ENCODE measurements at regions not wholly inside any gene's neighbourhood (a gene's known extent, or its start where the extent isn't known, plus 50 kb on each side); places are given as distances from the start of the nearest gene placed in this dataset.

DNA sequence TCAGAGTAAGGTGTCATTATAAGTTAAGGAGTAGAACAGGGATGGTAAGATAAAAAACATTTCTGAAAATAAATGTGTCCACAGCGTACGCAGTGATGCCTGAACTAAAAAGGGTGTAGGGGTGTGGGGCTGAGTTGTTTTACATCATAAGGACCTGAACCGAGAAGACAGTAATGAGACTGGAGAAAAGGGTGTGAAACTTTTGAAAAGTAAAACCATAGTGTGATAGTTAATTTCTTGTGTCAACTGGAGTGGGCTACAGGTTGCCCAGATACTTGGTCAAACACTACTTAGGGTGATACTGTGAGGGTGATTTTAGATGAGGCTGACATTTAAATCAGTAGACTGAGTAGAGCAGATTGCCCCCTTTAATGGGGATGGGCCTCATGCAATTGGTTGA lies 169.0 kb upstream of the PRPS1L1 start:
- TF ChIP-seq, protein P1, sequence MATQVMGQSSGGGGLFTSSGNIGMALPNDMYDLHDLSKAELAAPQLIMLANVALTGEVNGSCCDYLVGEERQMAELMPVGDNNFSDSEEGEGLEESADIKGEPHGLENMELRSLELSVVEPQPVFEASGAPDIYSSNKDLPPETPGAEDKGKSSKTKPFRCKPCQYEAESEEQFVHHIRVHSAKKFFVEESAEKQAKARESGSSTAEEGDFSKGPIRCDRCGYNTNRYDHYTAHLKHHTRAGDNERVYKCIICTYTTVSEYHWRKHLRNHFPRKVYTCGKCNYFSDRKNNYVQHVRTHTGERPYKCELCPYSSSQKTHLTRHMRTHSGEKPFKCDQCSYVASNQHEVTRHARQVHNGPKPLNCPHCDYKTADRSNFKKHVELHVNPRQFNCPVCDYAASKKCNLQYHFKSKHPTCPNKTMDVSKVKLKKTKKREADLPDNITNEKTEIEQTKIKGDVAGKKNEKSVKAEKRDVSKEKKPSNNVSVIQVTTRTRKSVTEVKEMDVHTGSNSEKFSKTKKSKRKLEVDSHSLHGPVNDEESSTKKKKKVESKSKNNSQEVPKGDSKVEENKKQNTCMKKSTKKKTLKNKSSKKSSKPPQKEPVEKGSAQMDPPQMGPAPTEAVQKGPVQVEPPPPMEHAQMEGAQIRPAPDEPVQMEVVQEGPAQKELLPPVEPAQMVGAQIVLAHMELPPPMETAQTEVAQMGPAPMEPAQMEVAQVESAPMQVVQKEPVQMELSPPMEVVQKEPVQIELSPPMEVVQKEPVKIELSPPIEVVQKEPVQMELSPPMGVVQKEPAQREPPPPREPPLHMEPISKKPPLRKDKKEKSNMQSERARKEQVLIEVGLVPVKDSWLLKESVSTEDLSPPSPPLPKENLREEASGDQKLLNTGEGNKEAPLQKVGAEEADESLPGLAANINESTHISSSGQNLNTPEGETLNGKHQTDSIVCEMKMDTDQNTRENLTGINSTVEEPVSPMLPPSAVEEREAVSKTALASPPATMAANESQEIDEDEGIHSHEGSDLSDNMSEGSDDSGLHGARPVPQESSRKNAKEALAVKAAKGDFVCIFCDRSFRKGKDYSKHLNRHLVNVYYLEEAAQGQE (IDR thresholded peaks at IDR 0.05; ENCODE audit: insufficient read depth in 1 of 2, low read depth in 2 of 2, low read length in 2 of 2) = no peak
- no peak for TF ChIP-seq TAF1 (IDR thresholded peaks at IDR 0.05; ENCODE audit: borderline replicate concordance, insufficient read depth, low read length)
- no peak for TF ChIP-seq POLR2AphosphoS5 (IDR thresholded peaks at IDR 0.05; ENCODE audit: low read depth, low read length)
- TF ChIP-seq SIN3A (IDR thresholded peaks at IDR 0.05; ENCODE audit: borderline replicate concordance, insufficient read depth, low read length) = no peak

Data from PFSK-1 (cell line).